ENCODE measurements at regions not wholly inside any gene's neighbourhood (a gene's known extent, or its start where the extent isn't known, plus 50 kb on each side); places are given as distances from the start of the nearest gene placed in this dataset.

GRCh38 chr1:232431326-232431725 lies 198.6 kb downstream of the SIPA1L2 start:
- TF ChIP-seq CTCF (IDR thresholded peaks at IDR 0.05) (no peak), POLR2AphosphoS5 (IDR thresholded peaks at IDR 0.05) (no peak), POLR2A (IDR thresholded peaks at IDR 0.05) (no peak), EP300 (IDR thresholded peaks at IDR 0.05) (no peak)
